Glutamatergic neuron (in vitro differentiated cells): ENCODE measurements at regions not wholly inside any gene's neighbourhood (a gene's known extent, or its start where the extent isn't known, plus 50 kb on each side); places are given as distances from the start of the nearest gene placed in this dataset.

Source experiments
- DNase-seq: peaks from one replicate; pipeline ENCODE4 v3.0.0; 2022
- H3K27ac Mint-ChIP-seq: one replicate; pipeline ENCODE4 v1.8.0; 2020; ENCODE audit warnings: mild to moderate bottlenecking, mixed read lengths, inconsistent platforms; ENCODE audit not compliant: unreplicated experiment
- H3K27me3 Mint-ChIP-seq: one replicate; pipeline ENCODE4 v1.8.0; 2020; ENCODE audit warnings: mild to moderate bottlenecking, moderate library complexity, mixed read lengths, inconsistent platforms; ENCODE audit not compliant: unreplicated experiment
- H3K36me3 Mint-ChIP-seq: one replicate; pipeline ENCODE4 v1.8.0; 2020; ENCODE audit warnings: mild to moderate bottlenecking, mixed read lengths, inconsistent platforms; ENCODE audit not compliant: unreplicated experiment
- H3K4me1 Mint-ChIP-seq: one replicate; pipeline ENCODE4 v1.8.0; 2020; ENCODE audit warnings: mild to moderate bottlenecking, low read depth, mixed read lengths, inconsistent platforms; ENCODE audit not compliant: unreplicated experiment
- H3K4me3 Mint-ChIP-seq: one replicate; pipeline ENCODE4 v1.8.0; 2020; ENCODE audit warnings: mild to moderate bottlenecking, mixed read lengths, inconsistent platforms; ENCODE audit not compliant: unreplicated experiment
- H3K9me3 Mint-ChIP-seq: one replicate; pipeline ENCODE4 v1.8.0; 2020; ENCODE audit warnings: mild to moderate bottlenecking, moderate library complexity, mixed read lengths, inconsistent platforms; ENCODE audit not compliant: unreplicated experiment
- TF ChIP-seq, protein P1 (sequence below): fragments of 200-600 bp; sonication (generic); IDR thresholded peaks from one replicate; pipeline ENCODE4 v1.5.0; 2021; ENCODE audit not compliant: partially characterized antibody, unreplicated experiment

DNA sequence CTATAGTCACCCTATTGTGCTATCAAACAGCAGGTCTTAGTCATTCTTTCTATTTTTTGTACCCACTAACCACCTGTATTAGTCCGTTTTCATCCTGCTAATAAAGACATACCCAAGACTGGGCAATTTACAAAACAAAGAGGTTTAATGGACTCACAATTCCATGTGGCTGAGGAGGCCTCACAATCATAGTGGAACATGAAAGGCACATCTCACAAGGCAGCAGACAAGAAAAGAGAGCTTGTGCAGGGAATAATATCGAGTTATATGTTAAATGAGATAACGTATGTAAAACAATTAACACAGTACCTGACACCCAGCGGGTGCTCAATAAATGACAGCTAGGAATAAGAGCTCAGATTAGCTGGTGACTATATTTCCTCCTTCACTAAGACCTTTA lies 88.1 kb upstream of the WDR44 start:
- H3K4me1 Mint-ChIP-seq = no peaks in the 10 kb centered on the region
- peaks cover 3% of the 10 kb centered on the region for H3K9me3 Mint-ChIP-seq

GRCh38 chrX:118259213-118259612 lies 86.7 kb upstream of the WDR44 start:
- H3K4me1 Mint-ChIP-seq = no peaks in the 10 kb centered on the region
- peaks cover 1% of the 10 kb centered on the region for H3K27me3 Mint-ChIP-seq
- TF ChIP-seq, protein P1, sequence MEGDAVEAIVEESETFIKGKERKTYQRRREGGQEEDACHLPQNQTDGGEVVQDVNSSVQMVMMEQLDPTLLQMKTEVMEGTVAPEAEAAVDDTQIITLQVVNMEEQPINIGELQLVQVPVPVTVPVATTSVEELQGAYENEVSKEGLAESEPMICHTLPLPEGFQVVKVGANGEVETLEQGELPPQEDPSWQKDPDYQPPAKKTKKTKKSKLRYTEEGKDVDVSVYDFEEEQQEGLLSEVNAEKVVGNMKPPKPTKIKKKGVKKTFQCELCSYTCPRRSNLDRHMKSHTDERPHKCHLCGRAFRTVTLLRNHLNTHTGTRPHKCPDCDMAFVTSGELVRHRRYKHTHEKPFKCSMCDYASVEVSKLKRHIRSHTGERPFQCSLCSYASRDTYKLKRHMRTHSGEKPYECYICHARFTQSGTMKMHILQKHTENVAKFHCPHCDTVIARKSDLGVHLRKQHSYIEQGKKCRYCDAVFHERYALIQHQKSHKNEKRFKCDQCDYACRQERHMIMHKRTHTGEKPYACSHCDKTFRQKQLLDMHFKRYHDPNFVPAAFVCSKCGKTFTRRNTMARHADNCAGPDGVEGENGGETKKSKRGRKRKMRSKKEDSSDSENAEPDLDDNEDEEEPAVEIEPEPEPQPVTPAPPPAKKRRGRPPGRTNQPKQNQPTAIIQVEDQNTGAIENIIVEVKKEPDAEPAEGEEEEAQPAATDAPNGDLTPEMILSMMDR = no peak
- H3K36me3 Mint-ChIP-seq = no peaks in the 10 kb centered on the region
- peaks cover 1% of the 10 kb centered on the region for H3K9me3 Mint-ChIP-seq
- no peak overlapping the region for H3K27ac Mint-ChIP-seq
- no peak overlapping the region for H3K4me3 Mint-ChIP-seq
- DNase-seq = no peak

More for the DNA sequence above, 88.1 kb upstream of the WDR44 start:
- Mint-ChIP-seq H3K27me3 (peaks cover 1% of the 10 kb centered on the region), H3K27ac (no peak overlapping the region), H3K36me3 (no peaks in the 10 kb centered on the region), H3K4me3 (no peak overlapping the region)
- DNase-seq = no peak
- TF ChIP-seq, protein P1 = no peak

DNA sequence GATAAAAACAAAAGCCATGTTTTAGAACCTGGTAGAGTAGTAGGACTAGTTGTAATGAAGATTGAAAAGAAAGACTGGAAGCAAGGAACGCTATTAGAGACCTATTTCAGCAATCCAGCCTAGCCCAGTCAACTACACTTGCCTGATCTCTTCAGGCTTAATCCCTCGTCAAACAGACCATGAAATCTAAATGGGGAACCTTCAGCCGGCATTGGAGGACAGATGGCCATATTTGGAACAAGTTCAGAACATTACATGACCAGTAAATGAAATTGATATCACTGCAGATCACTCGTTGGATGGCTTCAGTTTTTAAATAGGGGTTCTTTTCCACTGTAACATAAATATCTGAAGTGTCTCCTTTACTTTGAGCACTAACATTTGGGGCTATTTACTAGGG lies 84.8 kb upstream of the WDR44 start:
- TF ChIP-seq, protein P1 = no peak
- no peak overlapping the region for H3K27ac Mint-ChIP-seq
- no peaks in the 10 kb centered on the region for H3K4me1 Mint-ChIP-seq
- peaks cover 1% of the 10 kb centered on the region for H3K27me3 Mint-ChIP-seq
- H3K4me3 Mint-ChIP-seq = no peak overlapping the region
- H3K36me3 Mint-ChIP-seq = no peaks in the 10 kb centered on the region
- peaks cover 1% of the 10 kb centered on the region for H3K9me3 Mint-ChIP-seq
- no peak for DNase-seq

DNA sequence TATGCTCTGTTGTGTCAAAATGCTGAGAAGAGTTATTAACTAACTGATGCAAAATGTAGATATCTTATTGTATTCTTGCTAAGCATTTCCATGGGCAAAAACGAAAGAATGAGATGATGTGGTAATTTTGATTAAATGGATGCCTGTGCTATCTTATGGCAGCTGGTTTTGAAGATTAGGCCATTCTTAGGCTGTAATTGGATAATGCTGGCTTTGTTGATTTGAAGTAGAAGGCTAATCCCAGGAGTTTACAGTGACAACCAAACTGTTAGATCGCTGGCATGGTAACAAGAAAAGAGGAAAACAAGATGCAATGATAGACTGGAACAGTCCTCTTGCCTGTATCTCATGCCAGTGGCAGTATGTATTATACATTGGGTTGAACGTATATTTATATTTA lies 74.1 kb upstream of the WDR44 start:
- Mint-ChIP-seq H3K4me1 (no peaks in the 10 kb centered on the region), H3K36me3 (no peaks in the 10 kb centered on the region), H3K9me3 (no peaks in the 10 kb centered on the region), H3K4me3 (no peak overlapping the region), H3K27me3 (no peaks in the 10 kb centered on the region), H3K27ac (no peak overlapping the region)
- TF ChIP-seq, protein P1 = no peak
- no peak for DNase-seq

DNA sequence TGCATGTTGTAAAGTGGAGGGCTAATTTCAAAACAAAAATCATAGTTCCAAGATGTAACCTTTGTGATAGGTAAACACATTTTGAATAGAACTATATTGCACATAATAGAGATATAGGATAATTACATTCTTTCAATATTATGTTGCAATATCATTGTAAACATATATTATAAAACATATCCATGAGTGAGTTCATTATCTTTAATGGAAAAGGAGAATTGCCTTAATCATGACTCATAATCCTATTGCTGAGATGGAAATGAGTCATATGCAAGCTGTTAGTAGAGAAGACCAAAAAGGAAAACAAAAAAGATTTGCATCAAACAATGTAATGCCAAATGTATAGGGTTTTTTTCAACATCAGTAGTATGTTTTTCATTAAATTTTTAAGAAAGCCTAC lies 73.7 kb upstream of the WDR44 start:
- TF ChIP-seq, protein P1 = no peak
- no peak overlapping the region for H3K4me3 Mint-ChIP-seq
- H3K36me3 Mint-ChIP-seq = no peaks in the 10 kb centered on the region
- H3K27me3 Mint-ChIP-seq = no peaks in the 10 kb centered on the region
- H3K27ac Mint-ChIP-seq = no peak overlapping the region
- H3K9me3 Mint-ChIP-seq = no peaks in the 10 kb centered on the region
- DNase-seq = no peak
- no peaks in the 10 kb centered on the region for H3K4me1 Mint-ChIP-seq
